ENCODE measurements at regions not wholly inside any gene's neighbourhood (a gene's known extent, or its start where the extent isn't known, plus 50 kb on each side); places are given as distances from the start of the nearest gene placed in this dataset.

DNA sequence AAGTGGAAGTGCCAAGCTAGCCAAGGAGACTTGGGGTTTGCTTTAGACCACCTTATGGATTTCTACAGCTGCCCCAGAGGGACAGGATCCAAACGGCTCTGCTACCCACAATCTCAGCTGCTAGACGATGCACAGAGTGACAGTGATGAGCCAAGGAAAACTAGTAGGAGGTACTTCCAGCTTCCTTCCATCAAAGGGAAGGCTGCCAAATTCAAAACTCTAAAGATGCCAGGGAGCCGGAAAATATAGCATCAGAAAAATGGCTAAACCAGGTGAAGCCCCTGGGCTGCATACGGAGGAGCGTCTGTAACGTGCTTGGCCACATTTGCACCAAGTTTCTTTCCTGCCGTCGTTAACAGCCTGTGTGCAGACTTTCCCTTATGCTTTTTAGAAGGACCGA, 245.5 kb upstream of the ZNF521 start:
- no peak overlapping the region for H3K4me2 ChIP-seq (ENCODE audit: insufficient read depth, low read length)
- H3K9me1 ChIP-seq (replicated peaks; ENCODE audit: control insufficient read depth, extremely low read depth, insufficient read depth, low read length) = no peaks in the 10 kb centered on the region
- POLR2A ChIA-PET = no interaction called here
- no peak for FAIRE-seq
- intact Hi-C loops (cut with micrococcal nuclease) (no loop called here), dilution Hi-C loops (cut with MboI; ENCODE audit: extremely low pct_ligation_motif_present, low sequenced_read_pairs) (no loop called here)
- H3K27ac ChIP-seq (ENCODE audit: insufficient read depth, low read depth, low read length) = no peak overlapping the region
- no peaks in the 10 kb centered on the region for H3K36me3 ChIP-seq (ENCODE audit: control insufficient read depth in 2 of 2, extremely low read depth in 1 of 2, insufficient read depth in 2 of 2, low read length in 2 of 2)
- no peaks in the 10 kb centered on the region for H3K79me2 ChIP-seq (ENCODE audit: control insufficient read depth, insufficient read depth, low read length)
- TF ChIP-seq, protein P1, sequence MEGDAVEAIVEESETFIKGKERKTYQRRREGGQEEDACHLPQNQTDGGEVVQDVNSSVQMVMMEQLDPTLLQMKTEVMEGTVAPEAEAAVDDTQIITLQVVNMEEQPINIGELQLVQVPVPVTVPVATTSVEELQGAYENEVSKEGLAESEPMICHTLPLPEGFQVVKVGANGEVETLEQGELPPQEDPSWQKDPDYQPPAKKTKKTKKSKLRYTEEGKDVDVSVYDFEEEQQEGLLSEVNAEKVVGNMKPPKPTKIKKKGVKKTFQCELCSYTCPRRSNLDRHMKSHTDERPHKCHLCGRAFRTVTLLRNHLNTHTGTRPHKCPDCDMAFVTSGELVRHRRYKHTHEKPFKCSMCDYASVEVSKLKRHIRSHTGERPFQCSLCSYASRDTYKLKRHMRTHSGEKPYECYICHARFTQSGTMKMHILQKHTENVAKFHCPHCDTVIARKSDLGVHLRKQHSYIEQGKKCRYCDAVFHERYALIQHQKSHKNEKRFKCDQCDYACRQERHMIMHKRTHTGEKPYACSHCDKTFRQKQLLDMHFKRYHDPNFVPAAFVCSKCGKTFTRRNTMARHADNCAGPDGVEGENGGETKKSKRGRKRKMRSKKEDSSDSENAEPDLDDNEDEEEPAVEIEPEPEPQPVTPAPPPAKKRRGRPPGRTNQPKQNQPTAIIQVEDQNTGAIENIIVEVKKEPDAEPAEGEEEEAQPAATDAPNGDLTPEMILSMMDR (IDR thresholded peaks at IDR 0.05; ENCODE audit: extremely low read depth in 1 of 2, insufficient read depth in 1 of 2, low read depth in 1 of 2, low read length in 2 of 2) = no peak
- TF ChIP-seq FOS (IDR thresholded peaks at IDR 0.05; ENCODE audit: borderline replicate concordance, insufficient read depth, low read length) = no peak
- TF ChIP-seq EZH2 (IDR thresholded peaks at IDR 0.05; ENCODE audit: borderline replicate concordance, low read depth, low read length, severe bottlenecking) = no peak
- no peak for TF ChIP-seq GATA2 (IDR thresholded peaks at IDR 0.05; ENCODE audit: insufficient read depth, insufficient read length, low read depth, low read length)
- no peak for TF ChIP-seq MYC (IDR thresholded peaks at IDR 0.05; ENCODE audit: low read depth, low read length)
- no peak for TF ChIP-seq POLR2AphosphoS5 (IDR thresholded peaks at IDR 0.05; ENCODE audit: insufficient read depth, low read depth, low read length)
- no peak for TF ChIP-seq JUN (IDR thresholded peaks at IDR 0.05; ENCODE audit: borderline replicate concordance, insufficient read depth, insufficient read length, low read depth)
- TF ChIP-seq, protein P2, sequence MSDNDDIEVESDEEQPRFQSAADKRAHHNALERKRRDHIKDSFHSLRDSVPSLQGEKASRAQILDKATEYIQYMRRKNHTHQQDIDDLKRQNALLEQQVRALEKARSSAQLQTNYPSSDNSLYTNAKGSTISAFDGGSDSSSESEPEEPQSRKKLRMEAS (IDR thresholded peaks at IDR 0.05; ENCODE audit: insufficient read depth, insufficient read length) = no peak
- TF ChIP-seq POLR2A (IDR thresholded peaks at IDR 0.05; ENCODE audit: low read depth, low read length) = no peak
- H3K9ac ChIP-seq (replicated peaks; ENCODE audit: extremely low read depth, insufficient read depth, low read length) = no peak overlapping the region
- no peak for DNase-seq (ENCODE audit: low read depth, low spot score)
- no TSS peak for BruUV-seq (replicated peaks)
- H2AFZ ChIP-seq (ENCODE audit: low read depth, low read length) = no peak overlapping the region
- H3K4me3 ChIP-seq (replicated peaks in 1 of 3; ENCODE audit: insufficient read depth in 1 of 3, low read depth in 1 of 3, low read length in 3 of 3) = no peak overlapping the region
- no peaks in the 10 kb centered on the region for H3K4me1 ChIP-seq (ENCODE audit: control insufficient read depth, extremely low read depth, insufficient read depth, low read length)
- peaks cover 0 to 11% of the 10 kb centered on the region in 2 experiments for H3K27me3 ChIP-seq (ENCODE audit: control insufficient read depth in 2 of 2, insufficient read depth in 2 of 2, low read length in 2 of 2)
- no peaks in the 10 kb centered on the region for H4K20me1 ChIP-seq (replicated peaks; ENCODE audit: control insufficient read depth, extremely low read depth, insufficient read depth, low read length)
- CTCF ChIA-PET = no interaction called here
- no peaks in the 10 kb centered on the region for H3K9me3 ChIP-seq (replicated peaks; ENCODE audit: control insufficient read depth, insufficient read depth, low read length)
